ENCODE measurements at regions not wholly inside any gene's neighbourhood (a gene's known extent, or its start where the extent isn't known, plus 50 kb on each side); places are given as distances from the start of the nearest gene placed in this dataset.

GRCh38 chrX:98405376-98405775 is 1521.7 kb downstream of the RPA4 start:
- Histone ChIP-seq H3K4me1 (no peaks in the 10 kb centered on the region), H3K36me3 (no peaks in the 10 kb centered on the region), H3K4me3 (no peak overlapping the region), H3K27ac (no peak overlapping the region), H3K27me3 (no peaks in the 10 kb centered on the region), H3K9me3 (no peaks in the 10 kb centered on the region)
- DNase-seq: no peak
- 18 to 38% (median 21%) methylated on average over 1 of the region's 1 CpG for WGBS, 5 donors
- TF ChIP-seq EP300 (IDR thresholded peaks at IDR 0.05) (no peak), CTCF (IDR thresholded peaks at IDR 0.05) (no peak), POLR2AphosphoS5 (IDR thresholded peaks at IDR 0.05) (no peak), POLR2A (IDR thresholded peaks at IDR 0.05) (no peak)
- intact Hi-C loops (cut with DNase I; ENCODE audit: low total_unique reads): no loop called here

- TF ChIP-seq CTCF (IDR thresholded peaks at IDR 0.05) (no peak), EP300 (IDR thresholded peaks at IDR 0.05) (no peak), POLR2A (IDR thresholded peaks at IDR 0.05) (no peak), POLR2AphosphoS5 (IDR thresholded peaks at IDR 0.05) (no peak)
- 86 to 93% (median 88%) methylated on average over 4 of the region's 4 CpGs for WGBS, 5 donors
- intact Hi-C loops (cut with DNase I; ENCODE audit: low total_unique reads): no loop called here
- no peaks in the 10 kb centered on the region for H3K4me1 ChIP-seq
- no peak for DNase-seq
- H3K36me3 ChIP-seq: no peaks in the 10 kb centered on the region
- no peak overlapping the region for H3K4me3 ChIP-seq
- no peaks in the 10 kb centered on the region for H3K9me3 ChIP-seq
- H3K27me3 ChIP-seq: no peaks in the 10 kb centered on the region
- H3K27ac ChIP-seq: no peak overlapping the region
Measured at GRCh38 chrX:98407584-98407983, 1523.9 kb downstream of the RPA4 start.

- intact Hi-C loops (cut with DNase I; ENCODE audit: low total_unique reads): no loop called here
- Histone ChIP-seq H3K4me3 (no peak overlapping the region), H3K27me3 (no peaks in the 10 kb centered on the region), H3K36me3 (no peaks in the 10 kb centered on the region), H3K27ac (no peak overlapping the region), H3K4me1 (no peaks in the 10 kb centered on the region), H3K9me3 (no peaks in the 10 kb centered on the region)
- TF ChIP-seq POLR2A (IDR thresholded peaks at IDR 0.05) (no peak), EP300 (IDR thresholded peaks at IDR 0.05) (no peak), POLR2AphosphoS5 (IDR thresholded peaks at IDR 0.05) (no peak)
- DNase-seq: no peak
- WGBS, 5 donors: 64 to 92% (median 68%) methylated on average over 2 of the region's 2 CpGs
Measured at GRCh38 chrX:98409867-98410266, 1526.2 kb downstream of the RPA4 start.

- intact Hi-C loops (cut with DNase I; ENCODE audit: low total_unique reads): no loop called here
- Histone ChIP-seq H3K9me3 (no peaks in the 10 kb centered on the region), H3K4me3 (no peak overlapping the region), H3K36me3 (no peaks in the 10 kb centered on the region), H3K27me3 (no peaks in the 10 kb centered on the region), H3K27ac (no peak overlapping the region), H3K4me1 (no peaks in the 10 kb centered on the region)
- DNase-seq: no peak
- no peak for TF ChIP-seq POLR2A (IDR thresholded peaks at IDR 0.05)
- no peak for TF ChIP-seq POLR2AphosphoS5 (IDR thresholded peaks at IDR 0.05)
- no peak for TF ChIP-seq EP300 (IDR thresholded peaks at IDR 0.05)
- TF ChIP-seq CTCF (IDR thresholded peaks at IDR 0.05): no peak
- WGBS, 5 donors: 35 to 67% (median 53%) methylated on average over 1 of the region's 1 CpG
Measured at GRCh38 chrX:98412058-98412457, 1528.3 kb downstream of the RPA4 start.

GRCh38 chrX:98422536-98422935 is 1538.8 kb downstream of the RPA4 start:
- DNase-seq: no peak
- Histone ChIP-seq H3K36me3 (no peaks in the 10 kb centered on the region), H3K27me3 (no peaks in the 10 kb centered on the region), H3K9me3 (no peaks in the 10 kb centered on the region), H3K4me1 (no peaks in the 10 kb centered on the region), H3K27ac (no peak overlapping the region), H3K4me3 (no peak overlapping the region)
- TF ChIP-seq POLR2AphosphoS5 (IDR thresholded peaks at IDR 0.05) (no peak), EP300 (IDR thresholded peaks at IDR 0.05) (no peak), POLR2A (IDR thresholded peaks at IDR 0.05) (no peak), CTCF (IDR thresholded peaks at IDR 0.05) (no peak)
- intact Hi-C loops (cut with DNase I; ENCODE audit: low total_unique reads): no loop called here
